ENCODE measurements at regions not wholly inside any gene's neighbourhood (a gene's known extent, or its start where the extent isn't known, plus 50 kb on each side); places are given as distances from the start of the nearest gene placed in this dataset.

- no peak for TF ChIP-seq CTCF (IDR thresholded peaks at IDR 0.05 in 8 of 11, conservative IDR thresholded peaks at IDR 0.05 in 3 of 11)
- TF ChIP-seq POLR2A (IDR thresholded peaks at IDR 0.05): no peak
- no peak for TF ChIP-seq POLR2AphosphoS5 (IDR thresholded peaks at IDR 0.05)
Observed at GRCh38 chr2:144078106-144078505, 441.8 kb downstream of the ZEB2 start.

Measured in spleen (tissue), 7 donors.